Mesothelial cell of epicardium (in vitro differentiated cells): ENCODE measurements at regions not wholly inside any gene's neighbourhood (a gene's known extent, or its start where the extent isn't known, plus 50 kb on each side); places are given as distances from the start of the nearest gene placed in this dataset.

Experiments
- DNase-seq, 2 experiments: peaks; one replicate each; pipeline ENCODE4 v3.0.0; 2021; ENCODE audit warnings: low spot score in 2 of 2; ENCODE audit not compliant: unreplicated experiment in 2 of 2
- H3K27ac Mint-ChIP-seq: 2 replicates; pipeline ENCODE4 v1.8.0; 2021; ENCODE audit warnings: mixed read lengths
- H3K27me3 Mint-ChIP-seq: 2 replicates; pipeline ENCODE4 v1.8.0; 2021; ENCODE audit warnings: low read depth, mixed read lengths
- H3K36me3 Mint-ChIP-seq: 2 replicates; pipeline ENCODE4 v1.8.0; 2021; ENCODE audit warnings: mixed read lengths
- H3K4me1 Mint-ChIP-seq: 2 replicates; pipeline ENCODE4 v1.8.0; 2021; ENCODE audit warnings: mixed read lengths
- H3K4me3 Mint-ChIP-seq: 2 replicates; pipeline ENCODE4 v1.8.0; 2021; ENCODE audit warnings: mild to moderate bottlenecking, moderate library complexity, mixed read lengths
- H3K9me3 Mint-ChIP-seq: 2 replicates; pipeline ENCODE4 v1.8.0; 2021; ENCODE audit warnings: mixed read lengths
- TF ChIP-seq, protein P1 (sequence below): fragments of 200-600 bp; sonication (generic); IDR thresholded peaks from one replicate; pipeline ENCODE4 v1.5.0; 2021; ENCODE audit warnings: antibody characterized with exemption; ENCODE audit not compliant: unreplicated experiment

DNA sequence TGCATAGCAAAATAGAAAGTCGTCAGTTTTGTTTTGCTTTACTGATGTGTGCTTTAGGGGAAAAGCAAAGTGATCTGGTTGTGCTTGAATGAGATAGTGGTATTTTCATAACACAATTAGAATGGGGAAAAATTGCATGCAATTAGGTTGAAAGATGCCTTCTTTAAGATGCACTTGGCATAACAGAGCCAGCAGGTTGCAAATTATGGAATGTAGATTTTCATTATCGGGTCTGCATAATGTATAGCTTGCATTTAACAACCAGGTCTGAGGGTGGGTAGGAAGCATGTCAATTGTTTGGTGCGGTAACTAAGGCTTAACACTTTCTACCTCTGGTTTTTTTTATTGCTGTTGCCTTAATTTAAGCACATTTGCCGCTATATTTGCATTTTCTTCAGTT, 370.7 kb upstream of the MCTP2 start:
- no peaks in the 10 kb centered on the region for H3K36me3 Mint-ChIP-seq
- H3K4me1 Mint-ChIP-seq: peaks cover 10% of the 10 kb centered on the region
- TF ChIP-seq, protein P1, sequence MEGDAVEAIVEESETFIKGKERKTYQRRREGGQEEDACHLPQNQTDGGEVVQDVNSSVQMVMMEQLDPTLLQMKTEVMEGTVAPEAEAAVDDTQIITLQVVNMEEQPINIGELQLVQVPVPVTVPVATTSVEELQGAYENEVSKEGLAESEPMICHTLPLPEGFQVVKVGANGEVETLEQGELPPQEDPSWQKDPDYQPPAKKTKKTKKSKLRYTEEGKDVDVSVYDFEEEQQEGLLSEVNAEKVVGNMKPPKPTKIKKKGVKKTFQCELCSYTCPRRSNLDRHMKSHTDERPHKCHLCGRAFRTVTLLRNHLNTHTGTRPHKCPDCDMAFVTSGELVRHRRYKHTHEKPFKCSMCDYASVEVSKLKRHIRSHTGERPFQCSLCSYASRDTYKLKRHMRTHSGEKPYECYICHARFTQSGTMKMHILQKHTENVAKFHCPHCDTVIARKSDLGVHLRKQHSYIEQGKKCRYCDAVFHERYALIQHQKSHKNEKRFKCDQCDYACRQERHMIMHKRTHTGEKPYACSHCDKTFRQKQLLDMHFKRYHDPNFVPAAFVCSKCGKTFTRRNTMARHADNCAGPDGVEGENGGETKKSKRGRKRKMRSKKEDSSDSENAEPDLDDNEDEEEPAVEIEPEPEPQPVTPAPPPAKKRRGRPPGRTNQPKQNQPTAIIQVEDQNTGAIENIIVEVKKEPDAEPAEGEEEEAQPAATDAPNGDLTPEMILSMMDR: no peak
- H3K9me3 Mint-ChIP-seq: no peaks in the 10 kb centered on the region
- H3K4me3 Mint-ChIP-seq: no peak overlapping the region
- no peak for DNase-seq
- H3K27ac Mint-ChIP-seq: no peak overlapping the region
- H3K27me3 Mint-ChIP-seq: peaks cover 3% of the 10 kb centered on the region

DNA sequence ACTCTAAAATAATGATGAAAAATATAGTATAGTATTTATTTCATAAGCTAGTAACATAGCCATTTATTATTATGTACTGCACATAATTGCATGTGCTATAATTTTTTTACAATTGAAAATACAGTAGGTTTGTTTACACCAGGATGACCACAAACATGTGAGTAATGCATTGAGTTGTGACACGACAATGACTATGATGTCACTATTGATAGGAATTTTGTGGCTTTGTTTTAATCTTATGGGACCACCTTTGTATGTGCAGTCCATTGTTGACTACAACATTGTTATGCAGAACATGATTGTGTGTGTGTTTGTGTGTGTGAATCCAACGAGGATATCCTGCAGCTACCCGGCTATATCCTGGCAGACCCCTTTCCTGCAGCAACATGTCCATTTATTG, 372.2 kb upstream of the MCTP2 start:
- TF ChIP-seq, protein P1: no peak
- DNase-seq: no peak
- H3K36me3 Mint-ChIP-seq: no peaks in the 10 kb centered on the region
- H3K9me3 Mint-ChIP-seq: no peaks in the 10 kb centered on the region
- H3K27ac Mint-ChIP-seq: no peak overlapping the region
- peaks cover 3% of the 10 kb centered on the region for H3K27me3 Mint-ChIP-seq
- H3K4me1 Mint-ChIP-seq: peaks cover 10% of the 10 kb centered on the region
- H3K4me3 Mint-ChIP-seq: no peak overlapping the region

DNA sequence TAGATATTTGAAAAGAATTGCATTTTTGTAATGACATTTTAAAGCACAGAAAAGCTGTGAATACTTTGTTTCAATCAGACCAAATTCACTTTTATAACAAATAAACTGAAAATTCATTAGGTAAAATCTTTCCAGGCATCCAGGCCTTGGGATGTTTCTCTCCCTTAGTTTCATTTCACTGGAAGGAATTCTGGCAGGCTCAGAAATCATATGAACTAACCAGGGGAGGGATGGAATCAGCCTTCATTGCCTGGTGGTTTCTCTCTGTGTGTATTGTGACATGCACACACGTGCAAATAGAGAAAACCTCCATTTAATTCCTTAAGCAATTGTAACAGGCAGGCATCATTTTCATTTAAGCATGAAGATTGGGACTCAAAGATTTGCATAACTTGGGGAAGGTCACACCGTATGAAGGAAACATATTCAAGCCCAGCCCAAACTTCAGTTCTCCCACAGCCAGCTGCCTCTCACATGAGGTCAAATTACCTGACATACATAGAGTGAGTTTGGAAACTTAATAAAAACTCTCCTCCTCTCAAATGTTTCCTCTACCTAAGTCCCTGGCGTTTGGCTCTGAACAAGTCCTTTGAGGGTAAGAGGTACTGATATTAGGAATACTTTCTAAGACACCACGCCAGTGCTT, 376.1 kb upstream of the MCTP2 start:
- no peak for DNase-seq
- Mint-ChIP-seq H3K36me3 (no peaks in the 10 kb centered on the region), H3K27me3 (no peaks in the 10 kb centered on the region), H3K4me3 (no peak overlapping the region), H3K4me1 (no peaks in the 10 kb centered on the region), H3K27ac (no peak overlapping the region), H3K9me3 (no peaks in the 10 kb centered on the region)
- TF ChIP-seq, protein P1: no peak

DNA sequence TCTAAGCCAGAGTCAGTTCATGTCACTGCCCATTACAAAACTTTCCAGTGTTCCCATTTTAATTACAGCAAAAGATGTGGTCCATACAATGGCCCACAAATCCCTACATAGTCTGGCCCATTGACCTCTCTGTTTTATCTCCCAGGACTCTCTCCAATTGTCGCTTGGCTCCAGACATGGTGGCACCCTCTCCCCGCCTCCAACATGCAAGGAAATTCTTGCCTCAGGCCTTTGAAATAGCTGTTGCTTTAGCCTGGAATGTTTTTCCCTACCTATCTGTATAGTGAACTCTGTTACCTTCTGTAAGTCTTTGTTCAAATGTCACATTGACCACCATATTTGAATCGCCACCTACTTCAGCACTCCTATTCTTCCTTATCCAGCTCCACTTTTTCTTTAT, 377.3 kb upstream of the MCTP2 start:
- no peak overlapping the region for H3K4me3 Mint-ChIP-seq
- no peaks in the 10 kb centered on the region for H3K4me1 Mint-ChIP-seq
- H3K9me3 Mint-ChIP-seq: no peaks in the 10 kb centered on the region
- H3K36me3 Mint-ChIP-seq: no peaks in the 10 kb centered on the region
- H3K27me3 Mint-ChIP-seq: no peaks in the 10 kb centered on the region
- TF ChIP-seq, protein P1: no peak
- H3K27ac Mint-ChIP-seq: no peak overlapping the region
- DNase-seq: no peak

DNA sequence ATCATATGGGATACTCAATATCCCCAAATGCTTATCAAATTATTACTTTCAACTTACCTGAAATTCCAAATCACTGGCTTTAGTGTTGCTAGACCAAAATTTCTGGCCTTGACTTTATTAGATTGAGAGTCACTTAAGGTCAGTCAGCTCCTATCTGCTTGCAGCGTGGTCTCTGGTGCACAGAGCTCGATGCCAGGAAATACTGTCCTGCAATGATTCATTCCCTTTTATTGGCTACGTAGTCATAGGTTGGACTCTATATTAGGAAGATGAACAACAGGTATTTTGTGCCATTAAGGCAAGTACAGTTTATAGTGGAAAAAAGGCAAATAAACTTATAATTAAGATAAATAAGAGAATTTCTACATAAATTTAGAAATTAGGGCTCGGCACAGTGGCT, 378.6 kb upstream of the MCTP2 start:
- Mint-ChIP-seq H3K4me1 (no peaks in the 10 kb centered on the region), H3K4me3 (no peak overlapping the region), H3K36me3 (no peaks in the 10 kb centered on the region), H3K9me3 (no peaks in the 10 kb centered on the region), H3K27ac (no peak overlapping the region), H3K27me3 (no peaks in the 10 kb centered on the region)
- TF ChIP-seq, protein P1: no peak
- no peak for DNase-seq

DNA sequence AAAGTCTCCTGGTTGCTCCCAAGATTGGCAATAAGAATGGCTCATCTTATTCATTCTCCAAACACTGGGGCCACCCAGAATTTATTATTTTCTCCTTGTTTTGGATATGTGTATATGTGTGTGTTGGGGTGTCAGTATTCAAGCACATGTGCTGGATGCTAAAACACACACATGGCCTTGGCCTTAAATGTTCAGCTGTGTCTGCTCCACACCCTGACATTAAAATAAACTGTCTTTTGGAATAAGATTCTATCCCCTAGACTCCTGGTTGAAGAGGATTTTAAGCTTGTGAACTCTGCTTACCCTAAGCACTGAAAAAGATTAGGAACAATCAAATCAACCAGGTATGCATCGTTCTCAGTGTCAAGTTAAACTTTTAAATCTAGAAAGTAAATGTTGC, 382.9 kb upstream of the MCTP2 start:
- no peak overlapping the region for H3K27ac Mint-ChIP-seq
- TF ChIP-seq, protein P1: no peak
- peaks cover 4% of the 10 kb centered on the region for H3K9me3 Mint-ChIP-seq
- H3K27me3 Mint-ChIP-seq: no peaks in the 10 kb centered on the region
- no peak overlapping the region for H3K4me3 Mint-ChIP-seq
- no peak for DNase-seq
- no peaks in the 10 kb centered on the region for H3K36me3 Mint-ChIP-seq
- H3K4me1 Mint-ChIP-seq: no peaks in the 10 kb centered on the region
